CD4-positive, alpha-beta T cell treated with Interleukin-10 for 1 hour (primary cell): ENCODE measurements at regions not wholly inside any gene's neighbourhood (a gene's known extent, or its start where the extent isn't known, plus 50 kb on each side); places are given as distances from the start of the nearest gene placed in this dataset.

Experiments
- DNase-seq: peaks from one replicate; pipeline ENCODE4 v3.0.0-alpha.2; 2020

- no peak for DNase-seq
These were observed 193.7 kb upstream of the BTG1 start for GRCh38 chr12:92339198-92339821.

- DNase-seq = no peak
These were observed 193.0 kb upstream of the BTG1 start for GRCh38 chr12:92338671-92339070.

- DNase-seq = no peak
These were observed 192.5 kb upstream of the BTG1 start for GRCh38 chr12:92338102-92338501.

GRCh38 chr12:92337128-92337527 is 191.5 kb upstream of the BTG1 start:
- DNase-seq = no peak

GRCh38 chr12:92336641-92337040 is 191.0 kb upstream of the BTG1 start:
- no peak for DNase-seq

- no peak for DNase-seq
These were observed 190.2 kb upstream of the BTG1 start for GRCh38 chr12:92335831-92336230.

GRCh38 chr12:92334552-92334951 is 188.9 kb upstream of the BTG1 start:
- DNase-seq = no peak

- no peak for DNase-seq
These were observed 186.9 kb upstream of the BTG1 start for GRCh38 chr12:92332552-92332951.

GRCh38 chr12:92331383-92331782 is 185.7 kb upstream of the BTG1 start:
- DNase-seq = no peak

- DNase-seq = no peak
These were observed 185.0 kb upstream of the BTG1 start for GRCh38 chr12:92330654-92331053.

- DNase-seq = no peak
These were observed 181.2 kb upstream of the BTG1 start for GRCh38 chr12:92326877-92327276.

- no peak for DNase-seq
These were observed 179.3 kb upstream of the BTG1 start for GRCh38 chr12:92324849-92325500.

GRCh38 chr12:92312463-92312964 is 166.9 kb upstream of the BTG1 start:
- DNase-seq = no peak

- DNase-seq = no peak
These were observed 158.9 kb upstream of the BTG1 start for GRCh38 chr12:92304371-92305055.

GRCh38 chr12:92302041-92302829 is 156.6 kb upstream of the BTG1 start:
- no peak for DNase-seq

GRCh38 chr12:92301356-92301755 is 155.7 kb upstream of the BTG1 start:
- no peak for DNase-seq

- no peak for DNase-seq
These were observed 155.1 kb upstream of the BTG1 start for GRCh38 chr12:92300777-92301176.

GRCh38 chr12:92299744-92300143 is 154.1 kb upstream of the BTG1 start:
- no peak for DNase-seq

- DNase-seq = no peak
These were observed 153.7 kb upstream of the BTG1 start for GRCh38 chr12:92299344-92299743.

GRCh38 chr12:92297932-92298696 is 152.5 kb upstream of the BTG1 start:
- DNase-seq = peak; percentile 36

- DNase-seq = no peak
These were observed 151.8 kb upstream of the BTG1 start for GRCh38 chr12:92297405-92297804.

GRCh38 chr12:92295523-92295922 is 149.9 kb upstream of the BTG1 start:
- DNase-seq = no peak
